ENCODE measurements at regions not wholly inside any gene's neighbourhood (a gene's known extent, or its start where the extent isn't known, plus 50 kb on each side); places are given as distances from the start of the nearest gene placed in this dataset.

DNA sequence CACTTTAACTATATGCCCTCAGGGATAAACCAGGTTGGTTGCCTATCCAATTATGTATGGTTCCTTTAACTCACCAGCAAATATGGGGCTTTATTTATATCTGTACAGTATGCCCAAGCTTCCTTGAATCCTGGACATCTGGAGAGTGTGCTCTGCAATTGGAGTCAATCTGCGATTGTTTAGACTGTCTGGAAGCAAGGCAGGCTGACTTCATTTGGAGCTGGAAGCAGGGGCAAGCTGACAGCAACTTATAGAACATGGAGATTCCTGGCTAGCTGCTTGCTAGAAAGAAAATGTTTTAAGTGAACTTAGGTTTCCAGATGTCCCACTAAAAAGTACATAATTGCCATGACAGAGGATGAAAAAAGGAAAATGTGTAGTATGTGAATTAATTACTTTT is 63.7 kb upstream of the TPRG1 start:
- Histone ChIP-seq H3K36me3 (ENCODE audit: low read length) (no peaks in the 10 kb centered on the region), H3K4me3 (ENCODE audit: insufficient read depth, low read length, poor library complexity, severe bottlenecking) (no peak overlapping the region), H3K79me2 (ENCODE audit: insufficient read depth, low read length) (no peaks in the 10 kb centered on the region), H3K27ac (ENCODE audit: low read depth, low read length) (no peak overlapping the region), H3K4me2 (ENCODE audit: low read depth, low read length, poor library complexity, severe bottlenecking) (no peak overlapping the region), H3K9me2 (replicated peaks; ENCODE audit: insufficient read depth, low read length) (no peaks in the 10 kb centered on the region), H3K27me3 (ENCODE audit: low read length) (peaks cover 5% of the 10 kb centered on the region; the same call in 1 of the 2 replicates), H3K9me3 (ENCODE audit: insufficient read depth, low read length) (peaks cover 3% of the 10 kb centered on the region; the same call in 1 of the 2 replicates), H3F3A (ENCODE audit: insufficient read depth) (no peaks in the 10 kb centered on the region), H4K20me1 (ENCODE audit: low read depth, low read length) (no peaks in the 10 kb centered on the region), H2AFZ (ENCODE audit: low read depth, low read length, severe bottlenecking) (no peak overlapping the region), H3K9ac (ENCODE audit: low read length) (no peak overlapping the region)
- TF ChIP-seq, protein P1, sequence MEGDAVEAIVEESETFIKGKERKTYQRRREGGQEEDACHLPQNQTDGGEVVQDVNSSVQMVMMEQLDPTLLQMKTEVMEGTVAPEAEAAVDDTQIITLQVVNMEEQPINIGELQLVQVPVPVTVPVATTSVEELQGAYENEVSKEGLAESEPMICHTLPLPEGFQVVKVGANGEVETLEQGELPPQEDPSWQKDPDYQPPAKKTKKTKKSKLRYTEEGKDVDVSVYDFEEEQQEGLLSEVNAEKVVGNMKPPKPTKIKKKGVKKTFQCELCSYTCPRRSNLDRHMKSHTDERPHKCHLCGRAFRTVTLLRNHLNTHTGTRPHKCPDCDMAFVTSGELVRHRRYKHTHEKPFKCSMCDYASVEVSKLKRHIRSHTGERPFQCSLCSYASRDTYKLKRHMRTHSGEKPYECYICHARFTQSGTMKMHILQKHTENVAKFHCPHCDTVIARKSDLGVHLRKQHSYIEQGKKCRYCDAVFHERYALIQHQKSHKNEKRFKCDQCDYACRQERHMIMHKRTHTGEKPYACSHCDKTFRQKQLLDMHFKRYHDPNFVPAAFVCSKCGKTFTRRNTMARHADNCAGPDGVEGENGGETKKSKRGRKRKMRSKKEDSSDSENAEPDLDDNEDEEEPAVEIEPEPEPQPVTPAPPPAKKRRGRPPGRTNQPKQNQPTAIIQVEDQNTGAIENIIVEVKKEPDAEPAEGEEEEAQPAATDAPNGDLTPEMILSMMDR (IDR thresholded peaks at IDR 0.05; ENCODE audit: insufficient read depth, low read length, poor library complexity, severe bottlenecking): no peak
- no peak for TF ChIP-seq EZH2phosphoT487 (conservative IDR thresholded peaks at IDR 0.05; ENCODE audit: low read length)

DNA sequence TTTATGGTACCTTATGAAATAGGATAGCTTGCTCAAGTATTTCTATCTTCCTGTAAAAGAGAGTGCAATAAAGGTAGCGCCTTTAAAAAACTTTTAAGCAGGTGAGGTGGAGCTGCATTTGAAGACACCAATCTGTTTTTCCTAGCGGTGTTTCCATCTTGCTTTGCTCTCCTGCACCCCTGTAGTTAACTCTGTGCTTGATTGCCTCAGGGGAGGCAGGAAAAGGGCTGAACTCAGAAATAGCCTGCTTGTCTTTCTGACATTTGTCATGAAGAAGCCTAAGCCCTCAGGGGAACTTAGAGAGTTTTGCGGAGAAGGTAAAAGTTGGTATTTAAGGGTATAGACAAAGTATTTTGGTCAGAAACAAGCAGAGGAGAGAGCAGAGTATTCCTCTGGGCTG is 63.0 kb upstream of the TPRG1 start:
- Histone ChIP-seq H3K27ac (ENCODE audit: low read depth, low read length) (no peak overlapping the region), H3F3A (ENCODE audit: insufficient read depth) (no peaks in the 10 kb centered on the region)
- TF ChIP-seq, protein P1 (IDR thresholded peaks at IDR 0.05; ENCODE audit: insufficient read depth, low read length, poor library complexity, severe bottlenecking): no peak
- TF ChIP-seq EZH2phosphoT487 (conservative IDR thresholded peaks at IDR 0.05; ENCODE audit: low read length): no peak

DNA sequence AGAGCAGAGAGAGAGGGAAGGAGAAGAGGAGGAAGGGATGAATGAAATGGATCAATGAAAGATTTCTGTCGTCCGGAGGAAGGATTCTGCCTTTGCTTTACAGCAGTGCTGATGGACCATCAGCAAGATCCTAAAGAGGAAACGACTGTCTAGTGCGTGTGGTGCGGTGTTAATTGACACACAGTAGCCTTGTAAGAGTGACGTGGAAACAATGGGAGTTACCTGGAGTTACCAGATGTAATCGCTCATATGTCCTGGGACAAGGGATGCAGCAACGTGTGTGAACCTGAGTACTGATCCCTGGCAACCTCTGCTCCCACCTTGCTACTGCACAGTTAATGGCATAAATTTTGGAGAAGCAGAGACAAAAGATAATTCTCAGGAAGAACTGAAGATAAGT is 62.6 kb upstream of the TPRG1 start:
- Histone ChIP-seq H3K27ac (ENCODE audit: low read depth, low read length) (no peak overlapping the region), H3K9ac (ENCODE audit: low read length) (no peak overlapping the region), H2AFZ (ENCODE audit: low read depth, low read length, severe bottlenecking) (no peak overlapping the region), H3K36me3 (ENCODE audit: low read length) (no peaks in the 10 kb centered on the region), H3K9me3 (ENCODE audit: insufficient read depth, low read length) (peaks cover 3% of the 10 kb centered on the region; the same call in 1 of the 2 replicates), H3K4me2 (ENCODE audit: low read depth, low read length, poor library complexity, severe bottlenecking) (no peak overlapping the region), H3K27me3 (ENCODE audit: low read length) (peaks cover 5% of the 10 kb centered on the region; the same call in 1 of the 2 replicates), H4K20me1 (ENCODE audit: low read depth, low read length) (no peaks in the 10 kb centered on the region), H3K4me3 (ENCODE audit: insufficient read depth, low read length, poor library complexity, severe bottlenecking) (no peak overlapping the region), H3K9me2 (replicated peaks; ENCODE audit: insufficient read depth, low read length) (no peaks in the 10 kb centered on the region), H3F3A (ENCODE audit: insufficient read depth) (no peaks in the 10 kb centered on the region), H3K79me2 (ENCODE audit: insufficient read depth, low read length) (no peaks in the 10 kb centered on the region)
- no peak for TF ChIP-seq EZH2phosphoT487 (conservative IDR thresholded peaks at IDR 0.05; ENCODE audit: low read length)
- TF ChIP-seq, protein P1 (IDR thresholded peaks at IDR 0.05; ENCODE audit: insufficient read depth, low read length, poor library complexity, severe bottlenecking): no peak

More for the DNA sequence above, 63.0 kb upstream of the TPRG1 start:
- H3K9me3 ChIP-seq (ENCODE audit: insufficient read depth, low read length): peaks cover 3% of the 10 kb centered on the region; the same call in 1 of the 2 replicates
- no peaks in the 10 kb centered on the region for H3K9me2 ChIP-seq (replicated peaks; ENCODE audit: insufficient read depth, low read length)
- no peaks in the 10 kb centered on the region for H3K79me2 ChIP-seq (ENCODE audit: insufficient read depth, low read length)
- H3K27me3 ChIP-seq (ENCODE audit: low read length): peaks cover 5% of the 10 kb centered on the region; the same call in 1 of the 2 replicates
- no peak overlapping the region for H2AFZ ChIP-seq (ENCODE audit: low read depth, low read length, severe bottlenecking)
- no peak overlapping the region for H3K9ac ChIP-seq (ENCODE audit: low read length)
- H3K4me3 ChIP-seq (ENCODE audit: insufficient read depth, low read length, poor library complexity, severe bottlenecking): no peak overlapping the region
- H4K20me1 ChIP-seq (ENCODE audit: low read depth, low read length): no peaks in the 10 kb centered on the region
- no peaks in the 10 kb centered on the region for H3K36me3 ChIP-seq (ENCODE audit: low read length)
- H3K4me2 ChIP-seq (ENCODE audit: low read depth, low read length, poor library complexity, severe bottlenecking): no peak overlapping the region
